GM12864 (cell line): ENCODE measurements at regions not wholly inside any gene's neighbourhood (a gene's known extent, or its start where the extent isn't known, plus 50 kb on each side); places are given as distances from the start of the nearest gene placed in this dataset.

ENCODE experiments used
- DNase-seq: peaks from one replicate; pipeline ENCODE4 v3.0.0-alpha.2; 2011; ENCODE audit warnings: low read depth
- H3K4me3 ChIP-seq: 2 replicates; pipeline ENCODE4 v1.5.1; 2011; ENCODE audit warnings: mild to moderate bottlenecking, low read depth, low read length, control low read depth
- TF ChIP-seq, protein P1 (sequence below): IDR thresholded peaks from 2 replicates; pipeline ENCODE4 v1.5.1; 2011; ENCODE audit warnings: low read depth, mild to moderate bottlenecking, moderate library complexity, low read length, control low read depth, inconsistent platforms; ENCODE audit errors: missing control alignments

GRCh38 chr16:59053911-59054310 lies 319.8 kb upstream of the GOT2 start:
- TF ChIP-seq, protein P1, sequence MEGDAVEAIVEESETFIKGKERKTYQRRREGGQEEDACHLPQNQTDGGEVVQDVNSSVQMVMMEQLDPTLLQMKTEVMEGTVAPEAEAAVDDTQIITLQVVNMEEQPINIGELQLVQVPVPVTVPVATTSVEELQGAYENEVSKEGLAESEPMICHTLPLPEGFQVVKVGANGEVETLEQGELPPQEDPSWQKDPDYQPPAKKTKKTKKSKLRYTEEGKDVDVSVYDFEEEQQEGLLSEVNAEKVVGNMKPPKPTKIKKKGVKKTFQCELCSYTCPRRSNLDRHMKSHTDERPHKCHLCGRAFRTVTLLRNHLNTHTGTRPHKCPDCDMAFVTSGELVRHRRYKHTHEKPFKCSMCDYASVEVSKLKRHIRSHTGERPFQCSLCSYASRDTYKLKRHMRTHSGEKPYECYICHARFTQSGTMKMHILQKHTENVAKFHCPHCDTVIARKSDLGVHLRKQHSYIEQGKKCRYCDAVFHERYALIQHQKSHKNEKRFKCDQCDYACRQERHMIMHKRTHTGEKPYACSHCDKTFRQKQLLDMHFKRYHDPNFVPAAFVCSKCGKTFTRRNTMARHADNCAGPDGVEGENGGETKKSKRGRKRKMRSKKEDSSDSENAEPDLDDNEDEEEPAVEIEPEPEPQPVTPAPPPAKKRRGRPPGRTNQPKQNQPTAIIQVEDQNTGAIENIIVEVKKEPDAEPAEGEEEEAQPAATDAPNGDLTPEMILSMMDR: no peak
- no peak for DNase-seq
- no peak overlapping the region for H3K4me3 ChIP-seq

GRCh38 chr16:59052231-59052630 lies 318.1 kb upstream of the GOT2 start:
- TF ChIP-seq, protein P1: no peak
- H3K4me3 ChIP-seq: no peak overlapping the region
- no peak for DNase-seq

GRCh38 chr16:59048876-59049275 lies 314.8 kb upstream of the GOT2 start:
- DNase-seq: no peak
- H3K4me3 ChIP-seq: no peak overlapping the region
- TF ChIP-seq, protein P1: no peak

GRCh38 chr16:59047114-59047513 lies 313.0 kb upstream of the GOT2 start:
- no peak for DNase-seq
- no peak overlapping the region for H3K4me3 ChIP-seq
- TF ChIP-seq, protein P1: no peak

- no peak overlapping the region for H3K4me3 ChIP-seq
- DNase-seq: no peak
- TF ChIP-seq, protein P1: no peak
These were observed 312.2 kb upstream of the GOT2 start for GRCh38 chr16:59046335-59046734.

DNA sequence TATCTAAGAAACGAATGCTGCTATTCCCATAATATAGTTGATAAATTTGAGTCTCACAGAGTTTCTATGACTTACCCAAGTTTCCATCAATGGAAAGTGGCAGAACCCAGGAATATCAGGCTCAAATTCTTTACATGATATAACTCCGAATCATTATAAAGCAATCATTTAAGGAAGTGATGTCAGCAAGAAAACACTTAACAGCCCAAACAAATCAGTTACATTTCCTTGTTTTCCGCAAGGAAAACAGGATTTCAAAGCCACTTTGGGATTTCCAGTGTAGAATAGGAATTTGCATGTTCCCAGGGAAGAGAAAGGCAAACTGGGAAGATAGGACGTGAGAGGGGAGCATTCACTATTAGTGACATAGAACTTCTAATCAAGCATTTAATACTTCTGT lies 311.4 kb upstream of the GOT2 start:
- TF ChIP-seq, protein P1: no peak
- no peak for DNase-seq

DNA sequence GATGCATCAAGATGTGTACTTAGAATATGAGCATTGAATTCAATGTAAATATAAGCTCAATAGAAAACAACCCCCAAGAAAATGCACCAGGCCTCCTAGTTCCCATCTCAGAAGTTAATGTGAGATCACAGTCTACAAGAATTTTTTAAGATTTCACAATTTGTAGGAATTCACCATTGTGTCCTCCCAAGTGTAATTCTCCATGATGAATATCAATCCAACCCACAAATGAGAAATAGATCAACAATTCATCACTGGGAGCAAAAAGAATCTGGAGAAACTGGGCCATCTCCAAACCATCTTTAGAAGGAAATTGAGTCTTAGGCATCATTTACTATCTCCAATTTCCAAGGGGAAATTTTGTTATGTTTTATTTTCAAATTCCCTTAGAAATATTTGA lies 310.5 kb upstream of the GOT2 start:
- no peak overlapping the region for H3K4me3 ChIP-seq

More for the DNA sequence above, 311.4 kb upstream of the GOT2 start:
- no peak overlapping the region for H3K4me3 ChIP-seq

More for the DNA sequence above, 310.5 kb upstream of the GOT2 start:
- no peak for DNase-seq
- TF ChIP-seq, protein P1: no peak
